GM12878 (cell line): ENCODE measurements at regions not wholly inside any gene's neighbourhood (a gene's known extent, or its start where the extent isn't known, plus 50 kb on each side); places are given as distances from the start of the nearest gene placed in this dataset.

ENCODE experiments used
- ATF2 ChIP-seq: IDR thresholded peaks from 2 replicates; pipeline ENCODE4 v1.6.1; 2012; ENCODE audit warnings: low read length, inconsistent platforms
- TBL1XR1 ChIP-seq: IDR thresholded peaks from 2 replicates; pipeline ENCODE4 v1.6.1; 2012; ENCODE audit warnings: low read depth, low read length, improper control_type of control experiment
- TF ChIP-seq, protein P1 (sequence below): fragments of 450-650 bp; formaldehyde crosslinking; IDR thresholded peaks from 2 replicates; pipeline ENCODE4 v1.4.0; 2020; ENCODE audit warnings: mild to moderate bottlenecking, moderate library complexity

DNA sequence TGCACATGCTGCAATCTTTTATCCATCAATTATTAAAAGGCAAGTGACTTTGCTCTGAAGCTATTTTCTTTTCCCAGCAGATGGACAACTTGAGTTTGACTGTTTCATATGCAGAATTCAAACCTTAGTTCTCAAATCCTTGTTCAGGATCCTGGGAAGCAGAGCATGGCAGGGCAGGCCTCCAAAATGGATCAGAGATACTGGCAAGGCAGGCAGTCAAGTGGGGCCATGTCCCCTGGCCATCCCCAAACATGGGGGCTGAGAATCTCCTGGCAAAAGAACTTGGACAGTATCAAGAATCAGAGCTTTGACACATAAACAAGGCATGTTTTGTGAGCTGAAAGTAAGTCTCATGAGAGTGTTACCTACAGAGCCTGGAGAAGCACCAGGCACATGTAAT is 122.9 kb upstream of the CTNNB1 start:
- no peak for TF ChIP-seq ATF2
- TF ChIP-seq, protein P1, sequence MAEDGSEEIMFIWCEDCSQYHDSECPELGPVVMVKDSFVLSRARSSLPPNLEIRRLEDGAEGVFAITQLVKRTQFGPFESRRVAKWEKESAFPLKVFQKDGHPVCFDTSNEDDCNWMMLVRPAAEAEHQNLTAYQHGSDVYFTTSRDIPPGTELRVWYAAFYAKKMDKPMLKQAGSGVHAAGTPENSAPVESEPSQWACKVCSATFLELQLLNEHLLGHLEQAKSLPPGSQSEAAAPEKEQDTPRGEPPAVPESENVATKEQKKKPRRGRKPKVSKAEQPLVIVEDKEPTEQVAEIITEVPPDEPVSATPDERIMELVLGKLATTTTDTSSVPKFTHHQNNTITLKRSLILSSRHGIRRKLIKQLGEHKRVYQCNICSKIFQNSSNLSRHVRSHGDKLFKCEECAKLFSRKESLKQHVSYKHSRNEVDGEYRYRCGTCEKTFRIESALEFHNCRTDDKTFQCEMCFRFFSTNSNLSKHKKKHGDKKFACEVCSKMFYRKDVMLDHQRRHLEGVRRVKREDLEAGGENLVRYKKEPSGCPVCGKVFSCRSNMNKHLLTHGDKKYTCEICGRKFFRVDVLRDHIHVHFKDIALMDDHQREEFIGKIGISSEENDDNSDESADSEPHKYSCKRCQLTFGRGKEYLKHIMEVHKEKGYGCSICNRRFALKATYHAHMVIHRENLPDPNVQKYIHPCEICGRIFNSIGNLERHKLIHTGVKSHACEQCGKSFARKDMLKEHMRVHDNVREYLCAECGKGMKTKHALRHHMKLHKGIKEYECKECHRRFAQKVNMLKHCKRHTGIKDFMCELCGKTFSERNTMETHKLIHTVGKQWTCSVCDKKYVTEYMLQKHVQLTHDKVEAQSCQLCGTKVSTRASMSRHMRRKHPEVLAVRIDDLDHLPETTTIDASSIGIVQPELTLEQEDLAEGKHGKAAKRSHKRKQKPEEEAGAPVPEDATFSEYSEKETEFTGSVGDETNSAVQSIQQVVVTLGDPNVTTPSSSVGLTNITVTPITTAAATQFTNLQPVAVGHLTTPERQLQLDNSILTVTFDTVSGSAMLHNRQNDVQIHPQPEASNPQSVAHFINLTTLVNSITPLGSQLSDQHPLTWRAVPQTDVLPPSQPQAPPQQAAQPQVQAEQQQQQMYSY (CRISPR knock-in tag): no peak
- TF ChIP-seq TBL1XR1: no peak
